ENCODE measurements at regions not wholly inside any gene's neighbourhood (a gene's known extent, or its start where the extent isn't known, plus 50 kb on each side); places are given as distances from the start of the nearest gene placed in this dataset.

- Mint-ChIP-seq H3K9me3 (ENCODE audit: unreplicated experiment) (peaks cover 6% of the 10 kb centered on the region), H3K4me3 (ENCODE audit: unreplicated experiment) (no peak overlapping the region), H3K27me3 (ENCODE audit: low read depth, unreplicated experiment) (peaks cover 32% of the 10 kb centered on the region), H3K36me3 (ENCODE audit: low read depth, unreplicated experiment) (no peaks in the 10 kb centered on the region), H3K4me1 (ENCODE audit: low read depth, unreplicated experiment) (no peaks in the 10 kb centered on the region), H3K27ac (ENCODE audit: unreplicated experiment) (no peak overlapping the region)
- no peak overlapping the region for H2AFZ ChIP-seq (ENCODE audit: low read depth, low read length)
- no peaks in the 10 kb centered on the region for H4K20me1 ChIP-seq (ENCODE audit: insufficient read depth, low read length)
- no peaks in the 10 kb centered on the region for H3K36me3 ChIP-seq (ENCODE audit: insufficient read depth, low read length)
- no peak overlapping the region for H3K9ac ChIP-seq (ENCODE audit: low read length)
- H3K27me3 ChIP-seq (ENCODE audit: insufficient read depth, low read length), result peaks cover 4% of the 10 kb centered on the region
- H3K4me3 ChIP-seq (ENCODE audit: insufficient read depth, low read depth, low read length), result no peak overlapping the region
- H3K79me2 ChIP-seq (ENCODE audit: insufficient read depth, low read length), result no peaks in the 10 kb centered on the region
- TF ChIP-seq CTCF (IDR thresholded peaks at IDR 0.05; ENCODE audit: insufficient read depth, low read depth, low read length) (no peak), EZH2 (IDR thresholded peaks at IDR 0.05; ENCODE audit: insufficient read depth, low read length) (no peak)
- H3K27ac ChIP-seq (ENCODE audit: low read depth, low read length), result no peak overlapping the region
- H3K9me3 ChIP-seq (ENCODE audit: insufficient read depth, low read depth, low read length), result no peaks in the 10 kb centered on the region
- no peaks in the 10 kb centered on the region for H3K4me1 ChIP-seq (ENCODE audit: insufficient read depth, low read length)
- DNase-seq (ENCODE audit: low read depth) (no peak), FAIRE-seq (no peak)
- H3K4me2 ChIP-seq (ENCODE audit: low read length), result no peak overlapping the region
Observed at GRCh38 chr6:159116343-159116742, 52.9 kb upstream of the FNDC1 start.

- H3K9ac ChIP-seq (ENCODE audit: low read length), result no peak overlapping the region
- DNase-seq (ENCODE audit: low read depth) (no peak), FAIRE-seq (no peak)
- H3K79me2 ChIP-seq (ENCODE audit: insufficient read depth, low read length), result no peaks in the 10 kb centered on the region
- H3K9me3 ChIP-seq (ENCODE audit: insufficient read depth, low read depth, low read length), result no peaks in the 10 kb centered on the region
- no peaks in the 10 kb centered on the region for H3K36me3 Mint-ChIP-seq (ENCODE audit: low read depth, unreplicated experiment)
- TF ChIP-seq CTCF (IDR thresholded peaks at IDR 0.05; ENCODE audit: insufficient read depth, low read depth, low read length) (no peak), EZH2 (IDR thresholded peaks at IDR 0.05; ENCODE audit: insufficient read depth, low read length) (no peak)
- H2AFZ ChIP-seq (ENCODE audit: low read depth, low read length), result no peak overlapping the region
- no peak overlapping the region for H3K27ac ChIP-seq (ENCODE audit: low read depth, low read length)
- H3K4me3 ChIP-seq (ENCODE audit: insufficient read depth, low read depth, low read length), result no peak overlapping the region
- H3K4me1 Mint-ChIP-seq (ENCODE audit: low read depth, unreplicated experiment), result peaks cover 9% of the 10 kb centered on the region
- peaks cover 6% of the 10 kb centered on the region for H3K9me3 Mint-ChIP-seq (ENCODE audit: unreplicated experiment)
- no peaks in the 10 kb centered on the region for H3K4me1 ChIP-seq (ENCODE audit: insufficient read depth, low read length)
- H3K36me3 ChIP-seq (ENCODE audit: insufficient read depth, low read length), result no peaks in the 10 kb centered on the region
- H4K20me1 ChIP-seq (ENCODE audit: insufficient read depth, low read length), result no peaks in the 10 kb centered on the region
- no peak overlapping the region for H3K27ac Mint-ChIP-seq (ENCODE audit: unreplicated experiment)
- H3K27me3 Mint-ChIP-seq (ENCODE audit: low read depth, unreplicated experiment), result peaks cover 27% of the 10 kb centered on the region
- no peaks in the 10 kb centered on the region for H3K27me3 ChIP-seq (ENCODE audit: insufficient read depth, low read length)
- no peak overlapping the region for H3K4me3 Mint-ChIP-seq (ENCODE audit: unreplicated experiment)
- no peak overlapping the region for H3K4me2 ChIP-seq (ENCODE audit: low read length)
Observed at GRCh38 chr6:159114569-159114968, 54.6 kb upstream of the FNDC1 start.

- Mint-ChIP-seq H3K4me1 (ENCODE audit: low read depth, unreplicated experiment) (peaks cover 15% of the 10 kb centered on the region), H3K36me3 (ENCODE audit: low read depth, unreplicated experiment) (no peaks in the 10 kb centered on the region), H3K4me3 (ENCODE audit: unreplicated experiment) (no peak overlapping the region), H3K9me3 (ENCODE audit: unreplicated experiment) (peaks cover 3% of the 10 kb centered on the region), H3K27ac (ENCODE audit: unreplicated experiment) (no peak overlapping the region), H3K27me3 (ENCODE audit: low read depth, unreplicated experiment) (peaks cover 22% of the 10 kb centered on the region)
- Histone ChIP-seq H3K4me2 (ENCODE audit: low read length) (no peak overlapping the region), H3K36me3 (ENCODE audit: insufficient read depth, low read length) (no peaks in the 10 kb centered on the region), H3K79me2 (ENCODE audit: insufficient read depth, low read length) (no peaks in the 10 kb centered on the region), H3K4me3 (ENCODE audit: insufficient read depth, low read depth, low read length) (no peak overlapping the region), H3K9ac (ENCODE audit: low read length) (no peak overlapping the region), H3K27ac (ENCODE audit: low read depth, low read length) (no peak overlapping the region), H4K20me1 (ENCODE audit: insufficient read depth, low read length) (no peaks in the 10 kb centered on the region), H3K27me3 (ENCODE audit: insufficient read depth, low read length) (no peaks in the 10 kb centered on the region), H3K4me1 (ENCODE audit: insufficient read depth, low read length) (no peaks in the 10 kb centered on the region), H2AFZ (ENCODE audit: low read depth, low read length) (no peak overlapping the region), H3K9me3 (ENCODE audit: insufficient read depth, low read depth, low read length) (no peaks in the 10 kb centered on the region)
- TF ChIP-seq EZH2 (IDR thresholded peaks at IDR 0.05; ENCODE audit: insufficient read depth, low read length) (no peak), CTCF (IDR thresholded peaks at IDR 0.05; ENCODE audit: insufficient read depth, low read depth, low read length) (no peak)
- no peak for DNase-seq (ENCODE audit: low read depth)
- FAIRE-seq, result no peak
Observed at GRCh38 chr6:159113223-159113622, 56.0 kb upstream of the FNDC1 start.
